Fibroblast of pulmonary artery (primary cell): ENCODE measurements at regions not wholly inside any gene's neighbourhood (a gene's known extent, or its start where the extent isn't known, plus 50 kb on each side); places are given as distances from the start of the nearest gene placed in this dataset.

Experiments used
- DNase-seq: peaks from one replicate; pipeline ENCODE4 v3.0.0-alpha.2; 2010; ENCODE audit warnings: low read depth
- H3K4me3 ChIP-seq: replicated peaks from 2 replicates; pipeline ENCODE4 v1.5.1; 2011; ENCODE audit warnings: low read depth, mild to moderate bottlenecking, control low read depth, low read length, moderate library complexity
- TF ChIP-seq, protein P1 (sequence below): IDR thresholded peaks from 2 replicates; pipeline ENCODE4 v1.5.1; 2011; ENCODE audit warnings: mild to moderate bottlenecking, control low read depth, low read length, inconsistent platforms; ENCODE audit errors: missing control alignments

DNA sequence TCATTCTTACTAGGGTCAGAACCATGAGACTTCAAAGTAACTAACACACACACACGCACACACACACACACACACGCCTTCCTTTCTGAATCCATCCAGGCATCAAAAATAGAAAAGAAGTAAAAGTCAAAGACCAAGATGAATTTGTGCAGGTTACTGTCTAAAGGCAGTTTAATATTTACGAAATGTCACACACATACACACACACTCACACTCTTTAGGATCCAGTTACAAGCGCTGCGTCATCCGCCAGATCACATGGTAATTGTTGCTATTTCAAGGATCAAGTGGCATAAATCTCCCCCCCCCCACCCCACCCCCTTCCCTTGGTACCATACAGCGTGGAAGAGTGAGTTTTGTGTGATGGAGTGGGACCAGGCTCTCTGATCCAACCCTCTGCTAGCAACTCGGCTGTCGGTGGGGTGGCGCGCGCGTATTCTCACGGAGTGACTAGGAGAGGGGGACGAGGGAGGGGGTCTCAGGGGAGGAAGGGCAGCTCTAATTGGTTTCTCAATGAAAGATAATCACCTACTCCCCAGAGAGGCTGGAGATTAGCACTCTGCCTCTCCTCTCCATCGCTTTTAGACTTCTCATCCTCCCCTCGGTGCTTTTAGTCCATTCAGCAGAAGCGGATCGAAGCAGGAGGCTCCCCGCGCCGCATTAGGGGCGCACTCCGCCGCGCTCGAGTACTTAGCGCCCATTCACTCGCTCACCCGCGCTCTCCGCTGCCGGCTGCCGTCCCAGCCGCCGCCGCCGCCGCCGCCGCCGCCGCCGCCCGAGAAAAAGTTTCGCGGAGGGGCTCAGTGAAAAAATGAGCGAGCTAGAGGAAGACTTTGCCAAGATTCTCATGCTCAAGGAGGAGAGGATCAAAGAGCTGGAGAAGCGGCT, 83.5 kb upstream of the PRKG1 start:
- TF ChIP-seq, protein P1, sequence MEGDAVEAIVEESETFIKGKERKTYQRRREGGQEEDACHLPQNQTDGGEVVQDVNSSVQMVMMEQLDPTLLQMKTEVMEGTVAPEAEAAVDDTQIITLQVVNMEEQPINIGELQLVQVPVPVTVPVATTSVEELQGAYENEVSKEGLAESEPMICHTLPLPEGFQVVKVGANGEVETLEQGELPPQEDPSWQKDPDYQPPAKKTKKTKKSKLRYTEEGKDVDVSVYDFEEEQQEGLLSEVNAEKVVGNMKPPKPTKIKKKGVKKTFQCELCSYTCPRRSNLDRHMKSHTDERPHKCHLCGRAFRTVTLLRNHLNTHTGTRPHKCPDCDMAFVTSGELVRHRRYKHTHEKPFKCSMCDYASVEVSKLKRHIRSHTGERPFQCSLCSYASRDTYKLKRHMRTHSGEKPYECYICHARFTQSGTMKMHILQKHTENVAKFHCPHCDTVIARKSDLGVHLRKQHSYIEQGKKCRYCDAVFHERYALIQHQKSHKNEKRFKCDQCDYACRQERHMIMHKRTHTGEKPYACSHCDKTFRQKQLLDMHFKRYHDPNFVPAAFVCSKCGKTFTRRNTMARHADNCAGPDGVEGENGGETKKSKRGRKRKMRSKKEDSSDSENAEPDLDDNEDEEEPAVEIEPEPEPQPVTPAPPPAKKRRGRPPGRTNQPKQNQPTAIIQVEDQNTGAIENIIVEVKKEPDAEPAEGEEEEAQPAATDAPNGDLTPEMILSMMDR = no peak
- peak; percentile 91 for DNase-seq
- H3K4me3 ChIP-seq = peak overlapping the region; percentile 82

DNA sequence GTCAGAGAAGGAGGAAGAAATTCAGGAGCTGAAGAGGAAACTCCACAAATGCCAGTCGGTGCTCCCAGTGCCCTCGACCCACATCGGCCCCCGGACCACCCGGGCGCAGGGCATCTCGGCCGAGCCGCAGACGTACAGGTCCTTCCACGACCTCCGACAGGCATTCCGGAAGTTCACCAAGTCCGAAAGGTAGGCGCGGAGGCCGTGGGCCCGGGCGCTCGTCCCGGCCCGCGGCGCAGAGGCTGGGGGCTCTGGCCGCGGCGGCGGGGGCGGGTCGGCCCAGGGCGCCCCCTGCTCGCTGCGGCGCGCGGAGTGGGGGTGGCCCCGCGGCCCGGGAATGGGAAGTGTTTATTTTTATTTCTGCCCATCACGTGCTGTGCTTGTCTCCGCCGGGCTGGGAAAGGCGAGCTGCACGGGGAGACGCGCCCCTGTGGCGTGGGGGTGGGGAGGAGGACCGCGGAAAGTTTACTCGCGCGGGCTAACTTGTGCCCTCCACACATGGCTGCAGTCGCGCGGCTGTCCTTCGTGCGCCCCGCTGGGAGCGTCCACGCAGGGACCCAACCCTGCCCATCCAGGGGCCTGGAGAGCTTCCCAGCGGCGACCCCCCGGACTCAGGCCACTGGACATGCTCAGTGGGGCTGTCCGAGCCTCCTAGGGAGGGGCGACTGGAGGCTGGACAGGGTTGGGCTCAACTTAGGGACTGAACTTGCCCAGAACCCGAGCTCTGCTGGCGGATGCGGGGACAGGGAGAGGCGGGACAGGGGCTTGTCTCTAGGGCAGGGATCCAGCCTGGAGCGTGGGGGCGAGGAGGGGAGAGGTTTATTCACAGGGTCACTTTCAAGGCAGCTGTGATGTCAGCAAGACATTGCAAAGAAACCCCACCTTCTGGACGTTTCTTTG, 82.6 kb upstream of the PRKG1 start:
- peak; percentile 68 for DNase-seq
- TF ChIP-seq, protein P1 = no peak
- H3K4me3 ChIP-seq = peak overlapping the region; percentile 82

DNA sequence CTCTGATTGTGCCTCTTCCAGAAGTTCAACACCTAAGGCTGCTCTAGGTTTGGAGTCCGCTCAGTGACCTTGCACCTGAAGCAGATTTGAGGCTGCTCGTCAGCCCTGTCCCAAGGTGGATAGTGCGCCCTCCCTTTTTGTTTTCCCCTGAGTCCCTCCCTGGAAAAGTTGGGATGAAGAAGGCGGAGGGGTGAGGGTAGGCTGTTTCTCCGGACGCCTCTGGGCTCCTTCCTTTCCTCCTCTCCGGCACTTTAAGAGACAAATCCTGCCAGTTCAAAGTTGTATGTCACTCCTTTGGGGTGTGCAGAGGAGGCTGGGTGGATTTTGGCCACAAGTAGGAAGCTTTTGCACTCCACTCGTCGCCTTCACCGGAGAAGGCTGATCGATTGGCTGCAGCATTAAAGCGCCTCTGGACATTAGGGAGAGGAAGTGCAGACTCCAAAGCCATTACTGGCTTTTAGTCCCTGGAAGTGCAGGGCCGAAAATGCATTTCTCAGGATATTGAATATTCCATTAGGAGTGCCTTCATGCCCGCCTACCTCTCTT, 81.9 kb upstream of the PRKG1 start:
- H3K4me3 ChIP-seq = peak overlapping the region; percentile 82
- TF ChIP-seq, protein P1 = no peak
- peak; percentile 48 for DNase-seq

DNA sequence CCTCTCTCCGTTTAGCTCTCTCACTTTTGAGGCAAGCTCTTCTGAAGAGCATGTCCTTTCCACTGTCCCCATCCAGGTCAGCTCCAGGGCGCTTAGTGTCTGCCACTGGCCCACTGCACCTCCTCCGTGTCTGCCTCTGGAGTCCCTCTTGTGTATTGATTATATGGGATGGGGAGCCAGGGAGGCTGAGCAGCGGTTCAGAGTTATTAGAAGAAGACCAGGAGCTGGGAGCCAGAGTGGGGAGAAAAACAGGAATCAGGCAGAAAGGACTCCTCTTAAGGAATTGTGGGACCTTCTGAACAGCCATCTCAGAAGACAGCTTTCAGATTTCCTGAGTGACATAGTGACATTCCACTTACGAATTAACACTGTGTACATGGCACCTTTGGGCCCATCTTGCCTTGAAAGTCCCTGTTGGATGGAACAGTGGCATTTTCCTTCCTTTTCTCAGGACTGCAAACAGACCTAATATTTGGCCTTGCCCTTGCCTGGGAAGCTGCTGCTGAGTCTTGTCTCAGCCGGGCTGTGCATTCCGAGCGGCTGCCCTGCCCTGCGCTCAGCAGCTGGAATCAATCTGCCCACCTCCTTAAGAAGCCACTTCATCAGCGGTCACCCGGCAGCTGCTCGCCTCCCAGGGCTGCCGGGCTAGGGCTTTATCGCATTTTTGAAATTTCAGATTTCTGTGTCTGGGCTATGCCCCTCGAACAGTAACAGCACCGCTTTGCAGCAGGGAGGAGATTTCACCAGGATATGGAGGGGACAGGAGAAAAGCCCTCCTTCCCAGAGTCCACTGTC, 81.1 kb upstream of the PRKG1 start:
- TF ChIP-seq, protein P1 = no peak
- peak overlapping the region; percentile 82 for H3K4me3 ChIP-seq
- peak; percentile 88 for DNase-seq

DNA sequence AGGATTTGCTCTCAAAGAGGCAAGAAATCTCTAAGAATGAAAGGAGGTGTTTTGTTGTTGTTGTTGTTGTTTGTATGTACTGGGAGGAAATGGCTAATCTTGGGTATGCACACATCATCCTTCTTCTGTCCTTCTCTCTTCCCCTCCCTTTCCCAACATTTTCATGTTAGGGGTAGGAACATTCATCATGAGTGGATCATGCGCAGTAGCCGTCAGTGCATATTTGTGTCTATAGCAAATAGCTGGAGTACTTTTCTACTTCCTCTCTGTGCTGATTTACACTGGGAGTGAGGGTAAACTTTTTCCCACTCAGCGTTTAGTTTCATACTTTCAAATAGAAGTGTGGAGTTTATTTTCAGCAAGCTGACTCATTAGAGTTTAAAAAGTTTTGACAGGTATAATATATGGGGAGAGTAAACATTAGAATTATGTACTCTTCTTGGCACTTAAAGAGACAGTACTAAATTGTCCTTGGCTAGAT, 80.5 kb upstream of the PRKG1 start:
- peak overlapping the region; percentile 82 for H3K4me3 ChIP-seq
- peak; percentile 87 for DNase-seq
- TF ChIP-seq, protein P1 = no peak

GRCh38 chr10:50997461-50997860, 76.8 kb upstream of the PRKG1 start:
- no peak overlapping the region for H3K4me3 ChIP-seq
- TF ChIP-seq, protein P1 = no peak
- no peak for DNase-seq
